BLaER1 treated with 17β-estradiol and CSF1 and Interleukin-3, amounts not matched to agents 10 nM and 100 nM (cell line): ENCODE measurements at regions not wholly inside any gene's neighbourhood (a gene's known extent, or its start where the extent isn't known, plus 50 kb on each side); places are given as distances from the start of the nearest gene placed in this dataset.

Experiments used
- H3K27ac ChIP-seq, 11 experiments: shearing (Covaris generic); formaldehyde crosslinking; 2 replicates each; pipeline ENCODE4 v1.8.1; 2022
- H3K27me3 ChIP-seq, 11 experiments: shearing (Covaris generic); formaldehyde crosslinking; 2 replicates each; pipeline ENCODE4 v1.8.1; 2022
- H3K36me3 ChIP-seq, 11 experiments: shearing (Covaris generic); formaldehyde crosslinking; 2 replicates each; pipeline ENCODE4 v1.8.1; 2022
- H3K4me1 ChIP-seq, 10 experiments: shearing (Covaris generic); formaldehyde crosslinking; 2 replicates each; pipeline ENCODE4 v1.8.1; 2022
- H3K4me2 ChIP-seq, 11 experiments: shearing (Covaris generic); formaldehyde crosslinking; 2 replicates each; pipeline ENCODE4 v1.8.1; 2022
- H3K4me3 ChIP-seq, 10 experiments: shearing (Covaris generic); formaldehyde crosslinking; 2 replicates each; pipeline ENCODE4 v1.8.1; 2022
- H3K9ac ChIP-seq, 11 experiments: shearing (Covaris generic); formaldehyde crosslinking; 2 replicates each; pipeline ENCODE4 v1.8.1; 2022
- H3K9me3 ChIP-seq, 11 experiments: shearing (Covaris generic); formaldehyde crosslinking; replicated peaks in 1 of 11; 2 replicates each; pipeline ENCODE4 v1.8.1; 2022
- H4K20me1 ChIP-seq, 11 experiments: shearing (Covaris generic); formaldehyde crosslinking; 2 replicates each; pipeline ENCODE4 v1.8.1; 2022
- Cebpa-rat ChIP-seq, 11 experiments: shearing (Covaris generic); IDR thresholded peaks; 2 replicates each; pipeline ENCODE4 v1.8.1; 2022

- H3K9me3 ChIP-seq, result no peaks in the 10 kb centered on the region
- H3K4me1 ChIP-seq, result no peaks in the 10 kb centered on the region
- no peaks in the 10 kb centered on the region for H3K27me3 ChIP-seq
- no peak overlapping the region for H3K4me3 ChIP-seq
- no peak for TF ChIP-seq Cebpa-rat (IDR thresholded peaks at IDR 0.05)
- H4K20me1 ChIP-seq, result no peaks in the 10 kb centered on the region
- no peak overlapping the region for H3K27ac ChIP-seq
- no peak overlapping the region for H3K4me2 ChIP-seq
- no peaks in the 10 kb centered on the region for H3K36me3 ChIP-seq
- no peak overlapping the region for H3K9ac ChIP-seq
These were observed 630.5 kb upstream of the MEF2C start for GRCh38 chr5:89513299-89514044.

- H3K36me3 ChIP-seq, result no peaks in the 10 kb centered on the region
- no peak for TF ChIP-seq Cebpa-rat (IDR thresholded peaks at IDR 0.05)
- no peaks in the 10 kb centered on the region for H3K27me3 ChIP-seq
These were observed 621.1 kb upstream of the MEF2C start for GRCh38 chr5:89504051-89504450.

GRCh38 chr5:89499787-89500186, 616.8 kb upstream of the MEF2C start:
- Histone ChIP-seq H3K27me3 (no peaks in the 10 kb centered on the region), H3K36me3 (no peaks in the 10 kb centered on the region), H3K9ac (no peak overlapping the region), H4K20me1 (no peaks in the 10 kb centered on the region), H3K4me2 (no peak overlapping the region), H3K4me3 (no peak overlapping the region), H3K9me3 (no peaks in the 10 kb centered on the region), H3K27ac (no peak overlapping the region), H3K4me1 (no peaks in the 10 kb centered on the region)
- no peak for TF ChIP-seq Cebpa-rat (IDR thresholded peaks at IDR 0.05)

More at GRCh38 chr5:89504051-89504450, 621.1 kb upstream of the MEF2C start:
- H3K4me3 ChIP-seq, result no peak overlapping the region
- no peaks in the 10 kb centered on the region for H3K4me1 ChIP-seq
- H3K4me2 ChIP-seq, result no peak overlapping the region
- H3K9ac ChIP-seq, result no peak overlapping the region
- no peaks in the 10 kb centered on the region for H3K9me3 ChIP-seq
- H4K20me1 ChIP-seq, result no peaks in the 10 kb centered on the region
- no peak overlapping the region for H3K27ac ChIP-seq

GRCh38 chr5:89498699-89499098, 615.7 kb upstream of the MEF2C start:
- Histone ChIP-seq H3K4me2 (no peak overlapping the region), H3K4me3 (no peak overlapping the region), H3K27ac (no peak overlapping the region), H3K9me3 (no peaks in the 10 kb centered on the region), H4K20me1 (no peaks in the 10 kb centered on the region), H3K36me3 (no peaks in the 10 kb centered on the region), H3K4me1 (no peaks in the 10 kb centered on the region), H3K27me3 (no peaks in the 10 kb centered on the region), H3K9ac (no peak overlapping the region)
- no peak for TF ChIP-seq Cebpa-rat (IDR thresholded peaks at IDR 0.05)

- H3K4me3 ChIP-seq, result no peak overlapping the region
- H3K27ac ChIP-seq, result no peak overlapping the region
- H4K20me1 ChIP-seq, result no peaks in the 10 kb centered on the region
- no peak for TF ChIP-seq Cebpa-rat (IDR thresholded peaks at IDR 0.05)
- H3K27me3 ChIP-seq, result no peaks in the 10 kb centered on the region
- peaks cover 0 to 5% (median 0%) of the 10 kb centered on the region in 11 experiments; a peak in 1 of 22 replicates for H3K9me3 ChIP-seq
- H3K4me2 ChIP-seq, result no peak overlapping the region
- no peaks in the 10 kb centered on the region for H3K36me3 ChIP-seq
- H3K9ac ChIP-seq, result no peak overlapping the region
- no peaks in the 10 kb centered on the region for H3K4me1 ChIP-seq
These were observed 610.4 kb upstream of the MEF2C start for GRCh38 chr5:89493414-89493813.

GRCh38 chr5:89484962-89485361, 602.0 kb upstream of the MEF2C start:
- H3K27me3 ChIP-seq, result no peaks in the 10 kb centered on the region
- no peaks in the 10 kb centered on the region for H3K36me3 ChIP-seq
- no peak overlapping the region for H3K4me2 ChIP-seq
- H3K9ac ChIP-seq, result no peak overlapping the region
- no peak overlapping the region for H3K4me3 ChIP-seq
- no peak overlapping the region for H3K27ac ChIP-seq
- H3K9me3 ChIP-seq, result peaks cover 0 to 5% (median 0%) of the 10 kb centered on the region in 11 experiments; a peak in 1 of 22 replicates
- no peaks in the 10 kb centered on the region for H3K4me1 ChIP-seq
- no peak for TF ChIP-seq Cebpa-rat (IDR thresholded peaks at IDR 0.05)
- H4K20me1 ChIP-seq, result no peaks in the 10 kb centered on the region

GRCh38 chr5:89480406-89481007, 597.5 kb upstream of the MEF2C start:
- Histone ChIP-seq H3K4me1 (peaks cover 0 to 6% (median 0%) of the 10 kb centered on the region in 10 experiments; a peak in 2 of 20 replicates), H3K27me3 (no peaks in the 10 kb centered on the region), H3K4me2 (no peak overlapping the region), H4K20me1 (no peaks in the 10 kb centered on the region), H3K9me3 (no peaks in the 10 kb centered on the region), H3K9ac (no peak overlapping the region), H3K36me3 (no peaks in the 10 kb centered on the region), H3K27ac (no peak overlapping the region), H3K4me3 (no peak overlapping the region)
- no peak for TF ChIP-seq Cebpa-rat (IDR thresholded peaks at IDR 0.05)

- TF ChIP-seq Cebpa-rat (IDR thresholded peaks at IDR 0.05), result no peak
- no peak overlapping the region for H3K27ac ChIP-seq
- H4K20me1 ChIP-seq, result no peaks in the 10 kb centered on the region
- no peak overlapping the region for H3K4me2 ChIP-seq
- H3K4me3 ChIP-seq, result no peak overlapping the region
- no peak overlapping the region for H3K9ac ChIP-seq
- H3K4me1 ChIP-seq, result peaks cover 0 to 6% (median 0%) of the 10 kb centered on the region in 10 experiments; a peak in 2 of 20 replicates
- no peaks in the 10 kb centered on the region for H3K36me3 ChIP-seq
- H3K27me3 ChIP-seq, result no peaks in the 10 kb centered on the region
- no peaks in the 10 kb centered on the region for H3K9me3 ChIP-seq
These were observed 595.9 kb upstream of the MEF2C start for GRCh38 chr5:89478851-89479250.

GRCh38 chr5:89473196-89473595, 590.2 kb upstream of the MEF2C start:
- no peaks in the 10 kb centered on the region for H3K9me3 ChIP-seq
- H3K9ac ChIP-seq, result no peak overlapping the region
- TF ChIP-seq Cebpa-rat (IDR thresholded peaks at IDR 0.05), result no peak
- no peak overlapping the region for H3K27ac ChIP-seq
- H3K27me3 ChIP-seq, result no peaks in the 10 kb centered on the region
- no peak overlapping the region for H3K4me3 ChIP-seq
- H3K4me2 ChIP-seq, result no peak overlapping the region
- no peaks in the 10 kb centered on the region for H3K36me3 ChIP-seq
- no peaks in the 10 kb centered on the region for H4K20me1 ChIP-seq
- peaks cover 0 to 14% (median 0%) of the 10 kb centered on the region in 10 experiments; a peak in 2 of 20 replicates for H3K4me1 ChIP-seq

GRCh38 chr5:89471541-89471940, 588.6 kb upstream of the MEF2C start:
- Histone ChIP-seq H3K36me3 (no peaks in the 10 kb centered on the region), H3K9me3 (no peaks in the 10 kb centered on the region), H3K4me3 (no peak overlapping the region), H3K4me2 (no peak overlapping the region), H3K27ac (no peak overlapping the region), H3K4me1 (peaks cover 0 to 14% (median 0%) of the 10 kb centered on the region in 10 experiments; a peak in 2 of 20 replicates), H3K27me3 (no peaks in the 10 kb centered on the region), H3K9ac (no peak overlapping the region), H4K20me1 (no peaks in the 10 kb centered on the region)
- no peak for TF ChIP-seq Cebpa-rat (IDR thresholded peaks at IDR 0.05)
